GM23248 (cell line): ENCODE measurements at regions not wholly inside any gene's neighbourhood (a gene's known extent, or its start where the extent isn't known, plus 50 kb on each side); places are given as distances from the start of the nearest gene placed in this dataset.

Experiments used
- DNase-seq: peaks from one replicate; pipeline ENCODE4 v3.0.0-alpha.2; 2015
- H2AFZ ChIP-seq: fragments of 200-600 bp; sonication (generic); 2 replicates; pipeline ENCODE4 v1.6.1; 2016; ENCODE audit warnings: antibody characterized with exemption
- H3F3A ChIP-seq: fragments of 200-600 bp; sonication (generic); 2 replicates; pipeline ENCODE4 v1.6.1; 2016; ENCODE audit warnings: mild to moderate bottlenecking, antibody characterized with exemption, mixed run types; ENCODE audit not compliant: insufficient read depth
- H3K27ac ChIP-seq: fragments of 200-600 bp; sonication (generic); 2 replicates; pipeline ENCODE4 v1.5.1; 2016; ENCODE audit warnings: mild to moderate bottlenecking
- H3K27me3 ChIP-seq: fragments of 200-600 bp; sonication (generic); replicated peaks from 2 replicates; pipeline ENCODE4 v1.6.1; 2016; ENCODE audit warnings: mild to moderate bottlenecking; ENCODE audit not compliant: insufficient read depth
- H3K36me3 ChIP-seq: fragments of 200-600 bp; sonication (generic); 2 replicates; pipeline ENCODE4 v1.6.1; 2016; ENCODE audit warnings: low read depth, mild to moderate bottlenecking
- H3K4me1 ChIP-seq: fragments of 200-600 bp; sonication (generic); 2 replicates; pipeline ENCODE4 v1.6.1; 2016; ENCODE audit warnings: mild to moderate bottlenecking; ENCODE audit not compliant: insufficient read depth
- H3K4me2 ChIP-seq: fragments of 200-600 bp; sonication (generic); one replicate; pipeline ENCODE4 v1.6.1; 2016; ENCODE audit warnings: mild to moderate bottlenecking; ENCODE audit not compliant: unreplicated experiment
- H3K4me3 ChIP-seq: fragments of 200-600 bp; sonication (generic); 2 replicates; pipeline ENCODE4 v1.5.1; 2016; ENCODE audit warnings: mild to moderate bottlenecking
- H3K79me2 ChIP-seq: fragments of 200-600 bp; sonication (generic); 2 replicates; pipeline ENCODE4 v1.6.1; 2016; ENCODE audit warnings: mild to moderate bottlenecking; ENCODE audit not compliant: insufficient read depth
- H3K9ac ChIP-seq: fragments of 200-600 bp; sonication (generic); 2 replicates; pipeline ENCODE4 v1.6.1; 2016; ENCODE audit warnings: mild to moderate bottlenecking
- H3K9me2 ChIP-seq: fragments of 200-600 bp; sonication (generic); 2 replicates; pipeline ENCODE4 v1.6.1; 2016; ENCODE audit warnings: mixed run types, mild to moderate bottlenecking, moderate library complexity; ENCODE audit not compliant: insufficient read depth
- H3K9me3 ChIP-seq: fragments of 200-600 bp; sonication (generic); one replicate; pipeline ENCODE4 v1.6.1; 2017; ENCODE audit warnings: low read depth
- H4K20me1 ChIP-seq: fragments of 200-600 bp; sonication (generic); 2 replicates; pipeline ENCODE4 v1.6.0; 2016; ENCODE audit not compliant: insufficient read depth
- EZH2 ChIP-seq: fragments of 200-600 bp; sonication (generic); IDR thresholded peaks from 2 replicates; pipeline ENCODE4 v1.6.1; 2018; ENCODE audit warnings: antibody characterized with exemption, mild to moderate bottlenecking; ENCODE audit not compliant: insufficient read depth, poor library complexity, severe bottlenecking
- EZH2phosphoT487 ChIP-seq: fragments of 200-600 bp; sonication (generic); IDR thresholded peaks from 2 replicates; pipeline ENCODE4 v1.6.1; 2018; ENCODE audit warnings: antibody characterized with exemption, moderate library complexity, mild to moderate bottlenecking, low read depth; ENCODE audit not compliant: insufficient read depth
- WGBS, 2 experiments: methylation state at CpG; one replicate each; pipeline ENCODE4 v1.1.6; 2015 to 2017; ENCODE audit warnings: low lambda C conversion rate in 2 of 2, low coverage in 1 of 2; ENCODE audit errors: missing lambda C conversion rate in 2 of 2; 5-methylcytosine and 5-hydroxymethylcytosine counted together
- in situ Hi-C: fragments of 300-500 bp; cut with MboI; formaldehyde crosslinking; loops from 2 replicates; pipeline ENCODE4 v1.15.0; 2020

GRCh38 chr4:156537286-156537685 is 434.3 kb downstream of the PDGFC start:
- no peak overlapping the region for H3K9ac ChIP-seq
- H3K27me3 ChIP-seq, result no peaks in the 10 kb centered on the region
- H3K79me2 ChIP-seq, result no peaks in the 10 kb centered on the region
- TF ChIP-seq EZH2 (no peak), EZH2phosphoT487 (no peak)
- H3K36me3 ChIP-seq, result no peaks in the 10 kb centered on the region
- in situ Hi-C loops, result no loop called here
- no peak overlapping the region for H3K4me2 ChIP-seq
- no peak for DNase-seq
- peaks cover 22% of the 10 kb centered on the region for H3K4me1 ChIP-seq
- no peaks in the 10 kb centered on the region for H3K9me3 ChIP-seq
- H3F3A ChIP-seq, result peaks cover 15% of the 10 kb centered on the region; the same call in 1 of the 2 replicates
- no peak overlapping the region for H3K27ac ChIP-seq
- no peak overlapping the region for H2AFZ ChIP-seq
- H3K4me3 ChIP-seq, result no peak overlapping the region
- H3K9me2 ChIP-seq, result no peaks in the 10 kb centered on the region
- H4K20me1 ChIP-seq, result no peaks in the 10 kb centered on the region

- DNase-seq, result peak; percentile 61
- Histone ChIP-seq H3K4me1 (peaks cover 22% of the 10 kb centered on the region), H3K9me2 (no peaks in the 10 kb centered on the region), H3K27me3 (no peaks in the 10 kb centered on the region), H3K27ac (no peak overlapping the region), H3K36me3 (no peaks in the 10 kb centered on the region), H2AFZ (peak overlapping the region; percentile 42; the same call in 1 of the 2 replicates), H3K4me2 (peak overlapping the region; percentile 46), H3K9ac (no peak overlapping the region), H3F3A (peaks cover 15% of the 10 kb centered on the region; the same call in 1 of the 2 replicates), H3K4me3 (no peak overlapping the region), H4K20me1 (no peaks in the 10 kb centered on the region), H3K79me2 (no peaks in the 10 kb centered on the region), H3K9me3 (no peaks in the 10 kb centered on the region)
- TF ChIP-seq EZH2 (no peak), EZH2phosphoT487 (no peak)
- in situ Hi-C loops, result no loop called here
- WGBS, 2 experiments, result 53 to 63% methylated on average over 1 of the region's 1 CpG
Observed at GRCh38 chr4:156536661-156537060, 434.9 kb downstream of the PDGFC start.

- in situ Hi-C loops, result no loop called here
- H3K4me1 ChIP-seq, result peaks cover 22% of the 10 kb centered on the region
- no peaks in the 10 kb centered on the region for H3K9me2 ChIP-seq
- H3K79me2 ChIP-seq, result no peaks in the 10 kb centered on the region
- DNase-seq, result no peak
- no peak overlapping the region for H3K27ac ChIP-seq
- no peaks in the 10 kb centered on the region for H3K9me3 ChIP-seq
- no peaks in the 10 kb centered on the region for H3K36me3 ChIP-seq
- no peak overlapping the region for H3K4me3 ChIP-seq
- H2AFZ ChIP-seq, result no peak overlapping the region
- peaks cover 15% of the 10 kb centered on the region; the same call in 1 of the 2 replicates for H3F3A ChIP-seq
- H3K9ac ChIP-seq, result no peak overlapping the region
- no peaks in the 10 kb centered on the region for H4K20me1 ChIP-seq
- TF ChIP-seq EZH2phosphoT487 (no peak), EZH2 (no peak)
- no peaks in the 10 kb centered on the region for H3K27me3 ChIP-seq
- WGBS, 2 experiments, result 95 to 96% methylated on average over 2 of the region's 2 CpGs
- no peak overlapping the region for H3K4me2 ChIP-seq
Observed at GRCh38 chr4:156534205-156534604, 437.4 kb downstream of the PDGFC start.

GRCh38 chr4:156528216-156528615 is 443.4 kb downstream of the PDGFC start:
- Histone ChIP-seq H3K27ac (no peak overlapping the region), H3K9ac (no peak overlapping the region), H3K79me2 (no peaks in the 10 kb centered on the region), H3K9me2 (no peaks in the 10 kb centered on the region; the same call in 1 of the 2 replicates), H3K4me1 (no peaks in the 10 kb centered on the region), H3K9me3 (no peaks in the 10 kb centered on the region), H3K4me2 (no peak overlapping the region), H3K4me3 (no peak overlapping the region), H2AFZ (no peak overlapping the region; the same call in 1 of the 2 replicates), H3K36me3 (no peaks in the 10 kb centered on the region), H3F3A (no peaks in the 10 kb centered on the region), H3K27me3 (no peaks in the 10 kb centered on the region), H4K20me1 (no peaks in the 10 kb centered on the region)
- in situ Hi-C loops, result no loop called here
- no peak for DNase-seq
- 80 to 83% methylated on average over 3 of the region's 3 CpGs for WGBS, 2 experiments
- no peak for TF ChIP-seq EZH2phosphoT487
- TF ChIP-seq EZH2, result no peak
